GM19467 (cell line): ENCODE measurements at regions not wholly inside any gene's neighbourhood (a gene's known extent, or its start where the extent isn't known, plus 50 kb on each side); places are given as distances from the start of the nearest gene placed in this dataset.

Experiments
- ATAC-seq: cut with Tn5 transposase; IDR thresholded peaks from one replicate; pipeline ENCODE4 v1.9.1; 2021; ENCODE audit warnings: mild to moderate bottlenecking, moderate library complexity; ENCODE audit not compliant: unreplicated experiment

DNA sequence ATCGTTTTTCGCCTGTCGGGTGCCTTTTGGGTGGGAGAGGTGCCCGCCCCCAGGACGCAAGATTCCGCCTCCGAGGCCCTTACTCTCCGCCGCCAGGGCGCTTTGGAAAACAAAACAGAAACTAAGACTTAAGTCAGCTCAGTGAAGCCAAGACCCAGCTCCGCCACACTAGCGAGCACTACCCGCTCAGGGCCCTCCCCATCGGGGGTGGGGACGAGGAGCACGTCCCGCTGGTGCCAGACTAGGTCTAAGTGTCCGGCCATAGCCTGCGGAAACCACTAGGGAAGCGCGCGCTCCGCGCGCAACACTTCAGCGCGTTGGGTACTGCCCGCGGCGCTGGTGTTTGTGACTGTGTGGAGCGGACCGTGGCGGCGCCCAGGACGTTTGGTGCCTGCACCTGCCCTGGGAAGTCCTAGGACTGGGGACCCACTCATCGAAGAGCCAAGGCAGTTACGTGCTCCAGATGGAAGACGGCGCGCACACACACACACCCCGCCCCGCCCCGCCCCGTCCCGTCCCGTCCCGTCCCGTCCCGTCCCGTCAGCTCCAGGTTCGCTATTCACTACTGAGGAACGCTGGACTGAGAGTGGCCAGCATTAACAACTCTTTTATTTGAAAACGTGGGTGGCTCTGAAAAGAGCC is 57.6 kb upstream of the BOLA1 start:
- peak; percentile 32 for ATAC-seq

DNA sequence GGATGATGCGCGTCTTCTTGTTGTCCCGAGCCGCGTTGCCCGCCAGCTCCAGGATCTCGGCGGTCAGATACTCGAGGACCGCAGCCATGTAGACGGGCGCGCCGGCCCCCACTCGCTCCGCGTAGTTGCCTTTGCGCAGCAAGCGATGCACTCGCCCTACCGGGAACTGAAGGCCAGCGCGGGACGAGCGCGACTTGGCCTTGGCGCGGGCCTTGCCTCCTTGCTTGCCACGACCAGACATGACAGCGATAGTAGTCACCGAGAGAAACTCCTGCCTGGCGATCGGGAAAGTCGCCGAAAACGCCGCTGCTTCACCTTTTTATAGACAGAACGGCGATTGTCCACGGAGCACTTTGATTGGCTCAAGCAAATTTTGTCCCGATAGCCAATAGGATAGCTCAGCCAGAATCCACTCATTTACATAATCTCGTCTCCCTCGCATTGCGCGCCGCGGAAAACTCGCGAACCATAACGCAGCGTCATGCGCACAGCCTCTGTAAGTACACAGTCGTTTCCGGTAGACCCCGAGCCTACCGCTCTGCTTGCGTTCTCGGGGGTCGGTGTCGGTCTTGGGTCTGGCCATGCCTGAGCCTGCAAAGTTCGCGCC is 56.8 kb upstream of the BOLA1 start:
- ATAC-seq: peak; percentile 39

DNA sequence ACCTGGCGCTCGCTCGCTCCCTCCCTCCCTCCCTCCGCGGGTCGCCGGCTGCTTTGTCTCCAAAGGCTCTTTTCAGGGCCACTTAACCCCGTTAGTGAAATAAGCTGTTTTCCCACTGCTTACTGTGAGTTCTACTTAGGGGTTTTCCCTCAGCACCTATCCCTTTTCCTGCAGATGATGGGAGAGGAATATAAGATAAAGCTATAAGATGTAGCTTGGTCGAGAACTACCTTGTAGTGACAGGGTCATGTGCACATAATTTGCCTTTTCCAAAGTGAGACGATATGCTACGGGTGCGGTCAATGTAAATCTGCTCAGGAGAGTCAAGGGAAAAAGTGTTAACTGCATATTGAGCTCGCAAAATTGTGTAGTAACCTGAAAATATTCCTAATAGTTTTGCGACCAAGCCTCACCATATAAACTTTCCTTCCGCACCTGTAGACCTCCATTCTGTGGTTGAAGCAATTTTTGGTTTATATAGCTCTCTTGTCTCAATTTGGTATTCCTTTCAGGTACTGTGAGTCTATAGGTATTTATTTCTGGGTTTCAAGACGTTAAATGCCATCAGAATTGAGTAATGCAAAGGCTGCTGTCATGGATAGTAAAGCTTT is 55.8 kb upstream of the BOLA1 start:
- ATAC-seq: no peak

DNA sequence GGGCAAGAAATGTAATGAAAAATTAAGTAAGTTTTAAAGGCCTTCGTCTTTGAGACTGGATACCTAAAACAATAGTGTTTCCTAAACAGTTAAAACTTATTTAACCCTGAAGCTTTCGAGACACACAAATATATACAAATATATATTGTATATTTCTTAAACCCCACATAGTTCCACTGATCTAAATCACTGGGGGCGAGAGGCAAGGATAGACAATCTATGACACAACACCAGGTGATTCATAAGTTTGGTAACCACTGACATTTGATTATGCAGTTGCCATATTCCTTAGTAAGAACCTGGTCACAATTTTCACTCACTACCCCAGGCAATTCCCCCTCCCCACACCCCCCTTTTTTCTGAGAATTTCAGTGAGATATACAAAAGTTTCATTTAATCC is 55.3 kb upstream of the BOLA1 start:
- ATAC-seq: no peak

DNA sequence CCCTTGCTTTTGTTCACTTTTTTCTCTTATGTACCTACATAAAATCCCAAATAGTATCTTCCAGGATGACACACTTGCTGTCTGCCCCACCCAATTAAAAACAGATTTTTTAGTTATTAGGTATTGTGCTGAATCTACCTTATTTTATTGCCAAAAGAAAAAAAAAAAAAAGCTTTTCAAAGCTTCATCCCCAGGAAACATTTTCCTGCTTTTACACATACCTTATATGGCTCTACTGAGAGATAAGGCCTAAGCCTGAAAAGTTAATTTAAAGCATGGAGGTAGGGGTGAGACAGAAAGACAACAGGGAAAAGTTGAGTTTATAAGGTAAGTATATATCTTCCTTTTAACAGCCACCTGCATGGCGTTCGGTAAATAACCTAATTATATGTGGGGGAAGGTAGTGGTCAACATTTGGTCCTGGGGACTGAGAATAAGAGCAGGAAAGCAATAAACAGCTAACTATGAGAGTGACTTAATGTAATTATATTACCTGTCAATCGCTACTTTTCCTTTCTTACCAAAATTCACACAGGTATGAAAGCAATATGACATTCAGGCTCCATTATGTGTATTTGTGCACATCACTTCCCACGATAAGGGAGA is 54.6 kb upstream of the BOLA1 start:
- no peak for ATAC-seq

DNA sequence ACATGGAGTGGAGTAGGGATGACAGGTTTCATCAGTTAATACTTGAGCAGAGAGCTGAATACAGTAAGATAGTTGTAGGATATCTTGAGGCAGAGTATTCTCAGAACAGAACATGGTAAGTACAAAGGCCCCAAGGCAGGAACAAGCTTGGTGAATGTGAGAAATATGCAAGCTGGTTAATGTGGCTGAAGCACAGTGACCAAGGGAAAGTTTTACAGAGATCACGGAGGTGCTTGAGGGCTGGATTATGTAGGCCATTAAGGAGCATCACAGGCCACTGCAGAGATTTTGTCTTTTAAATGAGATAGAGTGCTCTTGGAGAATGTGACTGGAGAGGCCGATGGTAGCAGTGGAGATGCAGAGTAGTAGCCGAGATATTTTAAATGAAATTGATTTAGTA is 54.0 kb upstream of the BOLA1 start:
- ATAC-seq: no peak

DNA sequence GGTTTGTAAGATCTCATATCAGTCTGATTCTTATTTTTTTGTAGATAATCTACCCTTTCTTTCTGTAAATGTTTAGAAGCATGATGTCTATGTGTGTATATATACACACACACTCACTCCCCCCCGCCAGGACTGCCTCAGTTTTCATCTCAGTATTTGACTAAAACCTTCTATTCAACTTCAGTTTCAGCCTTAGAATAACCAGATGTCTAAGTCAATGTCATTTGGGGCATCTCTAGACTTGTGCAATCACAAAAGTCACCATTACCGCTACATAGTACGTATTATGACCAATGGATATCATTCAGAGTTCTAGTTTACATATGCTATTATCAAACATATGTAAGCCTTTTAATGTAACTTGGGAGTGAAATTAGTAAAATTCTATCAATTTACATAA is 53.3 kb upstream of the BOLA1 start:
- ATAC-seq: no peak

DNA sequence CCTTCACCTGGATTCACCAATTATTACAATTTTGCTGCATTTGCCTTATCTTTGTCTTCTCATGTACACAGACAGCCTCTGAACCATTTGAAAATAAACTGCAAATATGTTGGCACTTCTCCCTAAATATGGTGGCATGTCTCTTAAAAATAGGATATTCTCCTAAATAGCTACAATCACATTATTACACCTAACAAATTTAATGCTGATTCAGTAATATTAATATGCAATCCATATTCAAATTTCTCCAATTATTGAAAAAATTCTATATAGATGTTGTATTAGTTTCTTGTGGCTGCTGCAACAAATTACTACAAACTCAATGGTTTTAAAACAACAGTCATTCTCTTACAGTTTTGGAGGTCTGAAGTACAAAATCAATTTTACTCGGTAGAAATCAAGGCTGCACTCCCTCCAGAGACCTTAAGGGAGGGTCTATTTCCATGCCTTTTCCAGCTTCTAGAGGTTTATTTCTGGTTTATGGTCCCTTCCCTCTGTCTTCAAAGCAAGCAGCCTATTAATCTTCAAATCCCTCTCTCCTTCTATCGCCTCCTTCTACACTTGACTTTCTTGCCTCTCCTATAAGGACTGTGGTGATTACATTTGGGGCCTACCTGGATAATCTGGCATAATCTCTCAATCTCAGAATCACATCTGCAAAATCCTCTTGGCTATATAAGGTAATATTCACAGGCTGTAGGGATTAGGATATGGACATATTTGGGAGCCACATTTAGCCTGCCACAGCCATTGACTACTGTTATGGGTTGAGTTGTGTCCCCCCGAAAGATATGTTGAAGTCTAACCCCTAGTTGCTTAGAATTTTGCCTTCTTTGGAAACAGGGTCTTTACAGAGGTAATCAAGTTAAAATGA is 52.5 kb upstream of the BOLA1 start:
- ATAC-seq: no peak

DNA sequence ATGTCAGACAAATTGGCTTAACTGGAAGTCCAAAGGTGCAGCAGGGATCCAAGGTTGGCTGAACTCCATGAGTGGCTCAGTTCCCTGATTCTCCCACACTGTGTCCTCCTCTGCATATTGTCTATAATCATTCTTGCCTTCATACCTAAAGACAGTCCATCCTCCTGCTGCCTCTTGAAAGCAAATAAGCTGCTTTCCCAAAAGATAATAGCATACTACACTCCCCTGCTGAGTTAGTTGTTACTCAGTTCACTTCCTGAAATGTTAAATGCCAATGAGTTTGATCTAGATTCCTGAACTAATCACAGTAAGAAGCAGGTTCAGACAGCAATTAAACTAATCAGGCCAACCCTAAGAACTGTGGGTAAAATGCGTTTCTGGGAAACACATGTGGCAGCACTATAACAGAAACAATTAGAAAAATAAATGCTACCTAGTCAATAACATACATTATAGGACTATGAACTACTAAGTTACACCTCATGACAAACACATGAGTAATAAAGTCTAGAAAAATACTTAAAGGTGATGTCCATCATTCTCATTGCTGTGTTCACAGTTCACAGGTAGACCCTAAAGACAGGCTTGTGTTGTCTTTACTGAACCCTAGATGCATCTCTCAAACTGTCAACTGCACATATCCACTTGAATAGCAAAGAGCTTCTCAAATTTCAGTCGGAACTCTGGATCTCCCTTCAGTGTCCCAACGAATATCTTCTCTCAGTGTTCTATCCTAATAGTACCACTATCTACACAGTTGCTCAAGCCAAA is 50.8 kb upstream of the BOLA1 start:
- no peak for ATAC-seq

DNA sequence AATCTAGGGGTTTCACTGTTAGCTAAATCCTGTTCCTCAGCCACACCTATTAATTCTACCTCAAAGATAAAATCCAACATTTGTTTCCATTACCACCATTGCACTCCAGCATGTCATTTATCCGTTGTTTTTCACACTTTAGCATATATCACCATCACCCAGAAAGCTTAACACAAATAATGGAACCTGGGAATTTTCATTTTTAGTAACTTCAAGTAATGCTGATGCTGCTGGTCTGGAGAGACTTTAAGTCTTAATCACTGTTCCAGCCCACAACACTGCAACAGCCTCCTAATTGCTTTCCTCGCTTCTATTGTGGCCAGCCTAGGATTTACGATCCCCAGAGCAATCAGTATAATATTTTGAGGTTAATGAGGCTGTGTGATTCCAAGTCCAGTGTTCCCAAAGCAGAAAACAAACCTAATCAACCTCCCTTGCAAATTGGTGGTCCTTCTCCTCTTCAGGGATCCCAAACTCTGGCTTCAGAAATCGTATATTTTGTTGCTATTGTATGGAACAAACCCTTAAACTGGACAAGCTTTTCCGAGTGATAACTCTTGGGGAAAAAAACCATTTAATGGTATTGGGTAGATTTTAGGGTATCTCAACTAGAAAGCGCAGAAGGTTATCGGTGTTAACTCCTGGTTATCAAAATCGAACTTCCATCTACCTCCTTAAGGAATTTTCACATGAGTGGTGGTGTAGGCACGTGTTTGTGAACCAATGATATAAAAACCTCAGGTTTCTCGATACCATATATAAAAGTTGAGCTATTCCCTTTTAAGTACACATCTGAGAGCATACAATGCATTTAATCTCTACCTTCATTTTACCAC is 50.0 kb upstream of the BOLA1 start:
- no peak for ATAC-seq
